ENCODE measurements at regions not wholly inside any gene's neighbourhood (a gene's known extent, or its start where the extent isn't known, plus 50 kb on each side); places are given as distances from the start of the nearest gene placed in this dataset.

DNA sequence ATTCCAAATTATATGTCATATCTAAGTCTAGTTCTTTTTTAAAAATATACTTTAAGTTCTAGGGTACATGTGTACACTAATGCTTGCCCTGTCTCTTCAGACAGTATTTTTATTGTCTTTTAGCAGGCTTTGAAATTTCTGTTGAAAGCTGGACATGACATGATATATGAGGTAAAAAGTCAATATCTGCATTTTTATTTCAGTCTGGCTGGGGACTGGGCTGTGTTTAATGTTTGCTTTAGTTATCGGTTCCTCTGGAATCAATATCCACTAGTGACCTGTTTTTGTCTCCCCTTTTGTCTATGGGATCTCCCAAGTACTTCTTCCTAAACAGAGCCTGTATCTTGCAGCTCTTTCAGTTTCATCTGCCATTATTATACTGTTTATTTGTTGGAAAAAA is 786.2 kb upstream of the GJE1 start:
- Histone ChIP-seq H3K9me3 (ENCODE audit: control insufficient read depth, insufficient read depth, low read length) (no peaks in the 10 kb centered on the region), H3K27me3 (ENCODE audit: control insufficient read depth, insufficient read depth, low read length) (no peaks in the 10 kb centered on the region), H3K27ac (ENCODE audit: low read length) (no peak overlapping the region), H3K4me3 (ENCODE audit: low read length) (no peak overlapping the region), H3K4me1 (ENCODE audit: control insufficient read depth, insufficient read depth, low read length) (no peaks in the 10 kb centered on the region), H3K36me3 (ENCODE audit: control insufficient read depth, insufficient read depth, low read length) (no peaks in the 10 kb centered on the region)
- no CpG with 5 or more reads among the region's 1 CpG for whole genome bisulfite sequencing (ENCODE audit: insufficient coverage, insufficient read length)
- DNase-seq (ENCODE audit: low read depth, low spot score): no peak

DNA sequence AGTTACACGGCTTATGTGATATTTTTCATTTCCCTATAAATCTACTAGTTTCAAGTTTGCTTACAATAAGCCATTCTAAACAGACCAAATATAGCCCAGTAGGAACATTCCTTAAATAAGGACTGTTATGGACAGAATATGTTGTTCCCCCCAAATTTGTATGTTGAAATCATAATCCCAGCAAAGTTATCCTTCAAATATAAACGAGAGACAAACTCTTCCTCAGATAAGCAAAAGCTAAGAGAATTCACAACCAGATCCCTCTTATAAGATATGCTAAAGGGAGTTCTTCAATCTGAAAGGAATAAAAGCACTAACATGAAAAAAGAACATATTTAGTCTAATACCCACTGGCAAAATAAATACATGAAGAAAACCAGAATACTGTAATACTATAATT is 795.5 kb upstream of the GJE1 start:
- H3K4me1 ChIP-seq (ENCODE audit: control insufficient read depth, insufficient read depth, low read length): no peaks in the 10 kb centered on the region
- no peaks in the 10 kb centered on the region for H3K36me3 ChIP-seq (ENCODE audit: control insufficient read depth, insufficient read depth, low read length)
- no peak overlapping the region for H3K27ac ChIP-seq (ENCODE audit: low read length)
- no peaks in the 10 kb centered on the region for H3K9me3 ChIP-seq (ENCODE audit: control insufficient read depth, insufficient read depth, low read length)
- no peaks in the 10 kb centered on the region for H3K27me3 ChIP-seq (ENCODE audit: control insufficient read depth, insufficient read depth, low read length)
- no CpG with 5 or more reads among the region's 2 CpGs for WGBS (ENCODE audit: insufficient coverage, insufficient read length)
- no peak overlapping the region for H3K4me3 ChIP-seq (ENCODE audit: low read length)
- DNase-seq (ENCODE audit: low read depth, low spot score): no peak

DNA sequence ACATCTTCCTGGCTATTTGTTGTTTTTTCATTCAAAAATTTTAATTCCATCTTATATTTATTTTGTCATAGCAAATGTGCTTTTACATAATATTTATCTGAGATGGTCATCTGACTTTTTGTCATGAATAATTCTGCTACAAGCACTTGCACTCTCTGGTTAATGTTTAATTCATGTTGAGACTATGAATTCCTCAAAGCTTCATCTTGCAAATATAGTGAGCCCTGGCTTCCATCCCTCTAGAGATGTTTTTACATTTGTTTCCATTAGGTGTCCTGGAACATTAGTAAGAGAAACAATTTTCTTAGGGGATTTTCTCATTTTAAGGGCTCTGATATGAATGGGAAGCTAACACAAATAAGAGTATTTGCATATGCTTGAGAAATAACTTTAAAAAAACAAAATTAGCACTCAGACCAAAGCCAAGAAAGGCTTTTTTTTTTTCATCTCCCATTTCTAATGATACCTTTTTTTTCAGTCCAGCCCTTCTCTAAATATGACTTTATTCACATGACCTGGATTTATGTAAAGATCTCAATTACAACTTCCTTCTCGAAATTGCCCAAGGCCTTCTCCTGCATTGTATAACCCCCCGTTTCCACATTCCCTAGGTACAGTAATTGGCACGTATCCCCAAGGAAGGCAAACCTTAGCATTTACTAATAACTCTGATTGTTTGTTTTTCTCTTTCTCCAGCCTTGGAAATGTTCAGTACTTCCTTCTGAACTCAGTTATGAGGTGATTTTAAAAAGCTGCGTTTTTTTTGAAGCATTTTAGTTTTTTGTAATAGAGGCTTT is 797.0 kb upstream of the GJE1 start:
- no CpG with 5 or more reads among the region's 4 CpGs for WGBS (ENCODE audit: insufficient coverage, insufficient read length)
- Histone ChIP-seq H3K4me1 (ENCODE audit: control insufficient read depth, insufficient read depth, low read length) (no peaks in the 10 kb centered on the region), H3K27ac (ENCODE audit: low read length) (no peak overlapping the region), H3K36me3 (ENCODE audit: control insufficient read depth, insufficient read depth, low read length) (no peaks in the 10 kb centered on the region), H3K4me3 (ENCODE audit: low read length) (no peak overlapping the region), H3K27me3 (ENCODE audit: control insufficient read depth, insufficient read depth, low read length) (no peaks in the 10 kb centered on the region), H3K9me3 (ENCODE audit: control insufficient read depth, insufficient read depth, low read length) (no peaks in the 10 kb centered on the region)
- DNase-seq (ENCODE audit: low read depth, low spot score): no peak

DNA sequence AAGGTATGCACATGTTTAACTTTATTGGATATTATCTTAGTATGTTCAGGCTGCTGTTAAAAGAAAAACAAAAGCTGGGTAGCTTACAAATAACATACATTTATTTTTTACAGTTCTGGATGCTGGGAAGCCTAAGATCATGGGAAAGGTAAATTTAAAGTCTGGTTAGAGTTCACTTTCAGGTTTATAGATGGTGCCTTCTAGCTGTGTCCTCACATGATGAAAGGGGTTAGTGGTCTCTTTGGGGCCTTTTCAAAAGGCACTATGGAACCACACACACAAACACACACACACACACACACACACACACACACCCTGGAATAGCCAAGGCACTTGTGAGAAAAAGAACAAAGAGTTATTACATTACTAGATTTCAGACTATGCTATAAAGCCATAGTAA is 805.8 kb upstream of the GJE1 start:
- H3K4me3 ChIP-seq (ENCODE audit: low read length): no peak overlapping the region
- H3K27me3 ChIP-seq (ENCODE audit: control insufficient read depth, insufficient read depth, low read length): no peaks in the 10 kb centered on the region
- no peak overlapping the region for H3K27ac ChIP-seq (ENCODE audit: low read length)

DNA sequence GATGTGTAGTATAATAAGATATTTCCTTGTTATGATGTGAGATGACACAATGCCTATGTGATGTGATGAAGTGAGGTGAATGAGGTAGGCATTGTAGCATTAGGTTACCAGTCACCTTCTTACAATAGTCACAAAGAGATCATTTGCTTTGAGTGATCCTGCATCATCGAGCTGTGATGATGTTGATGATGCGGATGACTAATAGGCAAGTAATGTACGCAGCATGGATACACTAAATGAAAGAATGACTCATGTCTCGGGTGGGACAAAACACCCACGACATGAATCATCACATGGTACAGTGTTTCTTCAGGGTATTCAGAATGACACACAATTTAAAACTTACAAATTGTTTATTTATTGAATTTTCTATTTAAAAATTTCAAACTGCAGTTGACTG is 806.3 kb upstream of the GJE1 start:
- DNase-seq (ENCODE audit: low read depth, low spot score): no peak
- H3K4me1 ChIP-seq (ENCODE audit: control insufficient read depth, insufficient read depth, low read length): no peaks in the 10 kb centered on the region
- WGBS (ENCODE audit: insufficient coverage, insufficient read length): no CpG with 5 or more reads among the region's 5 CpGs
- no peak overlapping the region for H3K27ac ChIP-seq (ENCODE audit: low read length)
- no peak overlapping the region for H3K4me3 ChIP-seq (ENCODE audit: low read length)
- H3K36me3 ChIP-seq (ENCODE audit: control insufficient read depth, insufficient read depth, low read length): no peaks in the 10 kb centered on the region
- no peaks in the 10 kb centered on the region for H3K27me3 ChIP-seq (ENCODE audit: control insufficient read depth, insufficient read depth, low read length)
- no peaks in the 10 kb centered on the region for H3K9me3 ChIP-seq (ENCODE audit: control insufficient read depth, insufficient read depth, low read length)

More for the DNA sequence above, 805.8 kb upstream of the GJE1 start:
- H3K4me1 ChIP-seq (ENCODE audit: control insufficient read depth, insufficient read depth, low read length): no peaks in the 10 kb centered on the region
- H3K36me3 ChIP-seq (ENCODE audit: control insufficient read depth, insufficient read depth, low read length): no peaks in the 10 kb centered on the region
- no peak for DNase-seq (ENCODE audit: low read depth, low spot score)
- no peaks in the 10 kb centered on the region for H3K9me3 ChIP-seq (ENCODE audit: control insufficient read depth, insufficient read depth, low read length)

DNA sequence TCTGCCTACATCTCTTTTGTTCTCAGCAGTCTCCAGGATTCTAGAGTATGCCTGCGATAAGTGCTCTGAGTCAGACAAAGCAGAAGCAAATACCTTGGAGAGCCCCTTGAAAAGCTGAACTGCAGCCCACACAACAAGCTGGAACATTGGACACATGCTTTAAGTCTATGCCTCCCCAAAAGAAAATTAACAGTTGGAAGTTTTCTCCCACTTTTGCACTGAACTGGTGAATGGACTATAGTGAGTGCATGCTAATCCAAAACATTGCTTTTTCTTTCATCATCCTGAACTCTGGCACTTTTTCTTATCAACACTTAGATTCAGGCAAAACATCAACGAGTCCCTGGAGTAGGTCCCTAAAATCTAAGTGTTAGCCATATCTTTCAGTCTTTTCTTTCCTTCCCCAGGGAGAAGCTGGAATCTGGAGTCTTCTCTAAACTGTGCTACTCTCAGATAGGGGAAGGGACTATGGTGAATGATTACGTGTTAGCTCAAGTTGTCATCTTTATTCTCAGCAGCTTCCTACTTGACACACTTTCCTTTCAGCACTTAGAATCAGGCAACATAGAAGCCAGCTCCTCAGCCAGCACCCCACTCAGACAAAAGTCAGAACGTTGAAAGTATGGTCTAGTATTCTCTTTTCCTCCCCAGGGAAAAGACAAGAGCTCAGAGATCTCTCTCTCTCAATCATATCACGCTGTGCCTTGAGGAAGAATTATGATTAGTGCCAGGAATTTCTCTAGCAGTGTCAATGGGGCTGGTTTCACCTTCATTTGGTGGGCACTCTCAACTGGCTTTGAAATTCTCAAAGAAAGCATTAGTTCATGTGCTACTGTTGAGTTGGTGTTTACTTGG is 811.0 kb upstream of the GJE1 start:
- Histone ChIP-seq H3K36me3 (ENCODE audit: control insufficient read depth, insufficient read depth, low read length) (no peaks in the 10 kb centered on the region), H3K9me3 (ENCODE audit: control insufficient read depth, insufficient read depth, low read length) (no peaks in the 10 kb centered on the region), H3K27ac (ENCODE audit: low read length) (no peak overlapping the region), H3K27me3 (ENCODE audit: control insufficient read depth, insufficient read depth, low read length) (no peaks in the 10 kb centered on the region), H3K4me1 (ENCODE audit: control insufficient read depth, insufficient read depth, low read length) (no peaks in the 10 kb centered on the region), H3K4me3 (ENCODE audit: low read length) (no peak overlapping the region)
- no peak for DNase-seq (ENCODE audit: low read depth, low spot score)
- no CpG with 5 or more reads among the region's 5 CpGs for WGBS (ENCODE audit: insufficient coverage, insufficient read length)

DNA sequence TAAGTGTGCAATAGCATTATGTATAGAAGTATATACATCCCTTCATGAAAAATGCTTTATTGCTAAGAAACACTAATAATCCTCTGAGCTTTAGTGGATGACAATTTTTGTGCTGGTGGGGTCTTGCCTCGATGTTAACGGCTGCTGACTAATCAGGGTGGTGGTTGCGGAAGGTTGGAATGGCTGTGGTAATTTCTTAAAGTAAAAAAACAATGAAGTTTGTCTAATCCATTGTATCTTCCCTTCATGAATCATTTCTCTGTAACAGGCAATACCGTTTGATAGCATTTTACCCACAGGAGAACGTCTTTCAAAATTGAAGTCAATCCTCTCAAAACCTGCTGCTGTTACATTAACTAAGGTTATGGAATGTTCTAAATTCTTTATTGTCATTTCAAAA is 816.5 kb upstream of the GJE1 start:
- Histone ChIP-seq H3K36me3 (ENCODE audit: control insufficient read depth, insufficient read depth, low read length) (no peaks in the 10 kb centered on the region), H3K27ac (ENCODE audit: low read length) (no peak overlapping the region), H3K9me3 (ENCODE audit: control insufficient read depth, insufficient read depth, low read length) (no peaks in the 10 kb centered on the region), H3K4me3 (ENCODE audit: low read length) (no peak overlapping the region), H3K27me3 (ENCODE audit: control insufficient read depth, insufficient read depth, low read length) (no peaks in the 10 kb centered on the region), H3K4me1 (ENCODE audit: control insufficient read depth, insufficient read depth, low read length) (no peaks in the 10 kb centered on the region)
- WGBS (ENCODE audit: insufficient coverage, insufficient read length): no CpG with 5 or more reads among the region's 5 CpGs
- DNase-seq (ENCODE audit: low read depth, low spot score): no peak

DNA sequence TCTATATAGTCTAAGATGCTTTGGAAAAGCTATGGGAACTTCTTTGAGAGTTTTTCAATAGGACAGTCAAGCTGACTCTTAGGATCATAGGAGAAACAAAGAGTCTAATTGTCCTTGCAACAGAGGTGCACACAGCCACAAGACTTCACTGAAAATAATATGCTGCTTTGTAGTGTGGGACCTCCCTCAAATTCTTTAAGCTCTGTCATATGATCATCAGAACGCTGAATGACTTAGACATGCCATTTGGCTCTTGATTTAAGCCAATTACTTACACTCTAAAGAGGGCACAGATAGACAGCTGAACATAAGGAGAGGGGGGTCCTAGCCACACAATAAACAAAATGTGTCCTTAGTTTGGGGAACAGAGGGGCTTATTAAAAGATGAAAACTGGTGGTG is 818.7 kb upstream of the GJE1 start:
- no peaks in the 10 kb centered on the region for H3K27me3 ChIP-seq (ENCODE audit: control insufficient read depth, insufficient read depth, low read length)
- H3K4me3 ChIP-seq (ENCODE audit: low read length): no peak overlapping the region
- WGBS (ENCODE audit: insufficient coverage, insufficient read length): no CpG with 5 or more reads among the region's 1 CpG
- H3K27ac ChIP-seq (ENCODE audit: low read length): no peak overlapping the region
- H3K4me1 ChIP-seq (ENCODE audit: control insufficient read depth, insufficient read depth, low read length): no peaks in the 10 kb centered on the region
- DNase-seq (ENCODE audit: low read depth, low spot score): no peak
- H3K36me3 ChIP-seq (ENCODE audit: control insufficient read depth, insufficient read depth, low read length): no peaks in the 10 kb centered on the region
- no peaks in the 10 kb centered on the region for H3K9me3 ChIP-seq (ENCODE audit: control insufficient read depth, insufficient read depth, low read length)

DNA sequence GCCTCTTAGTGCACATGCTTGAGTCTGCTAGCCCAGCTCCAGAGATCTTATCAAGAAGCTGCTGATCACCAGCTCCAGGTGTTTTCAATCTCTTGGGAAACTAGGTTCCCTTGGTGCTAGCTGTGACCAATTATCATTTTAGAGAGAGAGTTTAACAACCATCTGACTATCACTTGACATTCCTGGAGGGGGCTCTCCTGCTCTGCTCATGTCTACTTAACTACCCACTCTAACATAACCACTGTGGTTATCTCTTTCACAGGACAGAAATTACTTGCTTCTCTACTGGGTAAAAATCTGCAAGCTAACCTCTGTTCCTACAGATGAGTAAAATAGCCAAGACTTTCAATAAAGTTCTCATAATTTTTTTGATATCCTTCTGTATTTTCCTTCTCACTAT is 823.4 kb upstream of the GJE1 start:
- Histone ChIP-seq H3K4me3 (ENCODE audit: low read length) (no peak overlapping the region), H3K27ac (ENCODE audit: low read length) (no peak overlapping the region), H3K36me3 (ENCODE audit: control insufficient read depth, insufficient read depth, low read length) (no peaks in the 10 kb centered on the region), H3K4me1 (ENCODE audit: control insufficient read depth, insufficient read depth, low read length) (no peaks in the 10 kb centered on the region), H3K27me3 (ENCODE audit: control insufficient read depth, insufficient read depth, low read length) (no peaks in the 10 kb centered on the region), H3K9me3 (ENCODE audit: control insufficient read depth, insufficient read depth, low read length) (no peaks in the 10 kb centered on the region)
- no peak for DNase-seq (ENCODE audit: low read depth, low spot score)

DNA sequence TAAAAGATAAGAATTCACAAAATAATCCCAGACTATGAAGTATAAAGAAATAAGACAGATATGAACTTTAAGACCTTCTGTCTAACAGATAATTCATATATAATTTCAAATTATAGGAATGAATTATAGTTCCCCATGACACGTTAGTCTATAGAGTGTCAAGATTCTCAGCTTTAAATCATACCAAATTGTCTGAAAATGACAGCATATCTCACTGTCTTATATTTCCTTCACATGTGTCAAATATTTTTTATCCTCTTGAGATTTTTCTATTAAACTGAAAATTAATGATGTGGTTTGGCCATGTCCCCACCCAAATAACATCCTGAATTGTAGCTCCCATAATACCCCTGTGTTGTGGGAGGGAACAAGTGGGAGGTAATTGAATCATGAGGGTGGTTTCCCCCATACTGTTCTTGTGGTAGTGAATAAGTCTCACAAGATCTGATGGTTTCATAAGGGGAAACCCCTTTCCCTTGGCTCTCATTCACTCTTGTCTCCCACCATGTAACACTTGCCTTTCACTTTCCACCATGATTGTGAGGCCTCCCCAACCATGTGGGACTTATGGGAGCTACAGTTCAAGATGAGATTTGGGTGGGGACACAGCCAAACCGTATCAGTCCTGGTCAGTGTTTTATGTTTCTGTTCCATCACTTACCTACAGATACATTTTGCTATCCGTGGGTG is 825.3 kb upstream of the GJE1 start:
- no peak overlapping the region for H3K4me3 ChIP-seq (ENCODE audit: low read length)
- no CpG with 5 or more reads among the region's 3 CpGs for WGBS (ENCODE audit: insufficient coverage, insufficient read length)
- no peak for DNase-seq (ENCODE audit: low read depth, low spot score)
- H3K27me3 ChIP-seq (ENCODE audit: control insufficient read depth, insufficient read depth, low read length): no peaks in the 10 kb centered on the region
- no peak overlapping the region for H3K27ac ChIP-seq (ENCODE audit: low read length)
- H3K9me3 ChIP-seq (ENCODE audit: control insufficient read depth, insufficient read depth, low read length): no peaks in the 10 kb centered on the region
- no peaks in the 10 kb centered on the region for H3K4me1 ChIP-seq (ENCODE audit: control insufficient read depth, insufficient read depth, low read length)
- H3K36me3 ChIP-seq (ENCODE audit: control insufficient read depth, insufficient read depth, low read length): no peaks in the 10 kb centered on the region

All from iPS DF 6.9 (cell line).